ENCODE measurements at regions not wholly inside any gene's neighbourhood (a gene's known extent, or its start where the extent isn't known, plus 50 kb on each side); places are given as distances from the start of the nearest gene placed in this dataset.

- H3K9me2 ChIP-seq (ENCODE audit: insufficient read depth, low read length) = no peaks in the 10 kb centered on the region
- intact Hi-C loops (cut with micrococcal nuclease; ENCODE audit: unreplicated experiment) = no loop called here
- H3K27ac ChIP-seq (ENCODE audit: low read depth, low read length, poor library complexity, severe bottlenecking) = no peak overlapping the region
- no peak overlapping the region for H3K4me3 ChIP-seq (ENCODE audit: low read depth, low read length, poor library complexity, severe bottlenecking)
- H4K20me1 ChIP-seq (ENCODE audit: insufficient read depth, low read length) = no peaks in the 10 kb centered on the region
- no TSS peak for BruUV-seq (replicated peaks)
- H2AFZ ChIP-seq (ENCODE audit: low read length) = no peak overlapping the region
- DNase-seq (ENCODE audit: low spot score) = no peak
- no peak overlapping the region for H3K4me2 ChIP-seq (ENCODE audit: low read length)
- no peaks in the 10 kb centered on the region for H3K9me3 ChIP-seq (ENCODE audit: low read length)
- CTCF ChIA-PET (ENCODE audit: unreplicated experiment) = interaction anchor here (0.5 kb wide), 1 partner anchor 1427 kb away, joined by 3 read pairs; no protein-coding TSS in a partner anchor
- H3K79me2 ChIP-seq (ENCODE audit: insufficient read depth, low read depth, low read length) = no peaks in the 10 kb centered on the region
- H3K36me3 ChIP-seq (ENCODE audit: insufficient read depth, low read length) = no peaks in the 10 kb centered on the region
- no peak for TF ChIP-seq EZH2phosphoT487 (IDR thresholded peaks at IDR 0.05; ENCODE audit: borderline replicate concordance, low read depth, low read length)
- no peak for TF ChIP-seq CTCF (conservative IDR thresholded peaks at IDR 0.05; ENCODE audit: low read length)
- POLR2A ChIA-PET = no interaction called here
- no peaks in the 10 kb centered on the region for H3K4me1 ChIP-seq (ENCODE audit: insufficient read depth, low read length, poor library complexity, severe bottlenecking)
Observed at GRCh38 chr5:155229135-155229534, 215.6 kb downstream of the KIF4B start.

GRCh38 chr5:155239803-155240202 is 226.2 kb downstream of the KIF4B start:
- Histone ChIP-seq H3K4me1 (ENCODE audit: insufficient read depth, low read length, poor library complexity, severe bottlenecking) (no peaks in the 10 kb centered on the region), H2AFZ (ENCODE audit: low read length) (no peak overlapping the region), H3K4me2 (ENCODE audit: low read length) (no peak overlapping the region), H3K9me3 (ENCODE audit: low read length) (no peaks in the 10 kb centered on the region), H4K20me1 (ENCODE audit: insufficient read depth, low read length) (no peaks in the 10 kb centered on the region), H3K79me2 (ENCODE audit: insufficient read depth, low read depth, low read length) (no peaks in the 10 kb centered on the region), H3K4me3 (ENCODE audit: low read depth, low read length, poor library complexity, severe bottlenecking) (no peak overlapping the region), H3K27ac (ENCODE audit: low read depth, low read length, poor library complexity, severe bottlenecking) (no peak overlapping the region), H3K36me3 (ENCODE audit: insufficient read depth, low read length) (no peaks in the 10 kb centered on the region), H3K9me2 (ENCODE audit: insufficient read depth, low read length) (no peaks in the 10 kb centered on the region)
- ChIA-PET POLR2A (no interaction called here), CTCF (ENCODE audit: unreplicated experiment) (no interaction called here)
- intact Hi-C loops (cut with micrococcal nuclease; ENCODE audit: unreplicated experiment) = no loop called here
- DNase-seq (ENCODE audit: low spot score) = no peak
- TF ChIP-seq CTCF (conservative IDR thresholded peaks at IDR 0.05; ENCODE audit: low read length) (no peak), EZH2phosphoT487 (IDR thresholded peaks at IDR 0.05; ENCODE audit: borderline replicate concordance, low read depth, low read length) (no peak)
- no TSS peak for BruUV-seq (replicated peaks)

GRCh38 chr5:155250596-155250995 is 237.0 kb downstream of the KIF4B start:
- H3K4me1 ChIP-seq (ENCODE audit: insufficient read depth, low read length, poor library complexity, severe bottlenecking) = no peaks in the 10 kb centered on the region
- no peak for DNase-seq (ENCODE audit: low spot score)
- TF ChIP-seq EZH2phosphoT487 (IDR thresholded peaks at IDR 0.05; ENCODE audit: borderline replicate concordance, low read depth, low read length) (no peak), CTCF (conservative IDR thresholded peaks at IDR 0.05; ENCODE audit: low read length) (no peak)
- no TSS peak for BruUV-seq (replicated peaks)
- no peaks in the 10 kb centered on the region for H3K36me3 ChIP-seq (ENCODE audit: insufficient read depth, low read length)
- H3K4me3 ChIP-seq (ENCODE audit: low read depth, low read length, poor library complexity, severe bottlenecking) = no peak overlapping the region
- POLR2A ChIA-PET = no interaction called here
- no peaks in the 10 kb centered on the region; the same call in 1 of the 2 replicates for H3K9me2 ChIP-seq (ENCODE audit: insufficient read depth, low read length)
- no peak overlapping the region for H2AFZ ChIP-seq (ENCODE audit: low read length)
- CTCF ChIA-PET (ENCODE audit: unreplicated experiment) = no interaction called here
- H3K79me2 ChIP-seq (ENCODE audit: insufficient read depth, low read depth, low read length) = no peaks in the 10 kb centered on the region
- H3K9me3 ChIP-seq (ENCODE audit: low read length) = no peaks in the 10 kb centered on the region
- intact Hi-C loops (cut with micrococcal nuclease; ENCODE audit: unreplicated experiment) = no loop called here
- H4K20me1 ChIP-seq (ENCODE audit: insufficient read depth, low read length) = no peaks in the 10 kb centered on the region
- H3K4me2 ChIP-seq (ENCODE audit: low read length) = no peak overlapping the region
- no peak overlapping the region for H3K27ac ChIP-seq (ENCODE audit: low read depth, low read length, poor library complexity, severe bottlenecking)
